CD4-positive, alpha-beta T cell treated with Interleukin-17A for 4 hours (primary cell): ENCODE measurements at regions not wholly inside any gene's neighbourhood (a gene's known extent, or its start where the extent isn't known, plus 50 kb on each side); places are given as distances from the start of the nearest gene placed in this dataset.
"Not testable (repeated sequence)": the region's sequence is repeated elsewhere in the genome, so short reads cannot be mapped to it uniquely, and the experiment has no call there.

Source experiments
- DNase-seq: peaks from one replicate; pipeline ENCODE4 v3.0.0-alpha.2; 2020; ENCODE audit warnings: mixed read lengths

DNA sequence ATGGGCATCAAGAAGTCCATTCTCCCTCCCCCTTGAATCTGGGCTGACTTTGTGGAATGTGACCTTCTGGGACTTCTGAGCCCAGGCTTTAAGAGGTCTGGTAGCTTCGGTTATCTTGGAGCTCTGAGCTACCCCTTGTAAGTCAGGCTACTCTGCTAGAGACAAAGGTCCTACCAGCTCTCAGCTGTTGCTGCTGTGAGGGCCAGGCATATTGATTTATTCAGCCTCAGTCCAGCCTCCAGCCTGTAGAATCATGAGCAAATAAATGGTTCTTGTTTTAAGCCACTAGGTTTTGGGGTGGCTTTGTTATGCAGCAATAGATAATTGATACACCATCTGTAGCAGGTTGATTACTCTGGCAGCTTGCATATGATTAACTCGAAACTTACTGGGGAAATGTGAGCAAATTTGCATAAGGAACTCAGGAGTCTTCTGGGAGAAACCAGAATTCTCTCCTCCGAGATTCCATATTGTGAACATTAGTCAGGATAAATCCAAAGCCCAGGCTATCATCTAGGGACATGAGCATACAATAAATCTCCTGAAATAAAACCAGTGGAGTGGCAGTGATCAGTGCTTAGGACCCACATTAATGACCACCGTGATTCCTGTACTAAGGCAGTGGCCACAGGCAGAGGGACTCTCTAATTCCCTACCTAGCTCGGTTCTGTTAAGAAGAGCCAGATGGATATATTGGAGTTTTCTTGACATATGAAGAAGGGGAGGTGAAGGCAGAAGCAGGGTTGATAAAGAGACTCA, 336.1 kb downstream of the CDC5L start:
- no peak for DNase-seq

- no peak for DNase-seq
These were observed 337.6 kb downstream of the CDC5L start for GRCh38 chr6:44725070-44725469.

GRCh38 chr6:44727651-44728630, 340.4 kb downstream of the CDC5L start:
- DNase-seq = no peak

- DNase-seq = no peak
These were observed 343.4 kb downstream of the CDC5L start for GRCh38 chr6:44730771-44731391.

DNA sequence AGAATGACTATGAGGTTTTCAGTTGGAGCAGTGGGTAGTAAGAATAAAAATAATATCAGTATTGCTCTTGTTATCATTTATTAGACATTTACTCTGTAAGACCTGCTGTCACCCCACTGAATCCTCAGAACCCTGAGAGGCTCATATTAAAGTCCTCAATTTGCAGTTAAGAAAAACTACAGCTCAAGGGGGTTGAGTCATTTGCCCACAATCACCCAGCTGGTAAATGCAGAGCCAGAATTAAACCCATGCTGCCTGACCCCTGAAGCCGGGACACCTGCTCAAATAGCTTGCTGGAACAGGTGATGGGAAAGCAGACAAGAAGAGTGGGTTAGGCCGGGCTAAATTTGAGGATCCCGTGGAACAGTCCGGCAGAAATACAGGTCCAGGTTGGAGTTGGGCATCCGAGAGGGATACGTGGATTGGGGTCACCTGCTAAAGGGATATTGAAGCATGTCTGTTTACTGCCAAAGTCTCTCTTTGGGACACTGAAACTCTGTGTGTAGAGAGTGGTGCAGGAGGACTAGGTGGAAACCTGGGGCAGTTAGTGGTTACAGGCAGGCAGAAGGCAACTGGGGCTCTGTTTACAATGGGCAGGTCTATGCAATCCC, 344.1 kb downstream of the CDC5L start:
- DNase-seq = no peak

- DNase-seq = no peak
These were observed 344.7 kb downstream of the CDC5L start for GRCh38 chr6:44732243-44732642.

- DNase-seq = no peak
These were observed 345.6 kb downstream of the CDC5L start for GRCh38 chr6:44733126-44733525.

GRCh38 chr6:44733868-44734267, 346.4 kb downstream of the CDC5L start:
- no peak for DNase-seq

- no peak for DNase-seq
These were observed 347.6 kb downstream of the CDC5L start for GRCh38 chr6:44734886-44735629.

- no peak for DNase-seq
These were observed 348.1 kb downstream of the CDC5L start for GRCh38 chr6:44735630-44735963.

DNA sequence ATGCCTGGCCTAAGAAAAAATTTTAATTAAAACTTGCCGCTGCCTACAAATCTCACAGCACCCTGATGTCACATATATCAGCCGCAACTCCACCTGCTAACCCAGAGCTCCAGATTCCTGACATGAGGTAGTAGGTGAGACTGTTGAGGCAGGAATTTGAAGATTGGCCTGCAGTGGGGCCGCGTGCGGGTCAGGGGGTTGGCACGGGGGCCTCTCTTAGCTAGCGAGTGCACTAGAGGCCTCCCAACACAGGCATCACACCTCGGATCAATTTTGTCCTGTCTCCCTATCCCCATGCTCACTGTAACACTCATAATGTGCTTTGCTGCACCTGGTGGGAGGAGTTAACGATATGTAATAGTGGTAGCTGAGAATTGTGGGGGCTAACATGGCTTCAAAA, 349.8 kb downstream of the CDC5L start:
- no peak for DNase-seq

DNA sequence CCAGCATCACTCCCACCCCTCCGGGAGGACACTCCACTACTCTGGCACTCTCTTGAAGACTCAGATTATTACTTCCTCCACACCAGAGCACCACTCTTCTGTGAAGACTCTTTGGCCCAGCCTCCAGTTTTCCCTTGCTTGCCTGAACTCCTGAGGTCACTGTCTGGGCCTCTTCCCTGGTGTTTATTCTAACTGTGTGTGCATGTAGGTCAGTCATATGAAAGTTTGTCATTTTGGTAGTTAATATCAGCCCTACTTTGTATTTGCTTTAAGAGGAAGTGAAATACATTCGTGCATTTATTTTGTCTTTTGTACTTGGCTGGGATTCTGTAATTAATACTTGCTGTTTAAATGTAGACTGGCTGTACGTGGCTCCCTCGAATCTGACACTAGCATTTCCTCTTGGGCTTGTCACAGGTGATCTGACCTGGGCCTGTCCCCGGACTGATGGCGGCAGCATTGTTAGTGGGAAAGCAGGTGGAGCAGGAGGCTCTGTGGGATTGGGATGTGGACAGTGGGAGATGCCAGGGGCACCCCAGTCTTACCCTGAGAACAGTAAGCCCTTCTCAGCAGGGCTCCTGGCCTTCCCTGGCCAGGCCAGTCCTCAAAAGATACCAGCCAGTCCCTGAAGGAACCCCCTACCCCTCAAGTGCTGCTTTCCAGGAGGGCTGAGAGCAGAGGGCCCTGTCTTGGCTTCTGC, 350.5 kb downstream of the CDC5L start:
- no peak for DNase-seq

DNA sequence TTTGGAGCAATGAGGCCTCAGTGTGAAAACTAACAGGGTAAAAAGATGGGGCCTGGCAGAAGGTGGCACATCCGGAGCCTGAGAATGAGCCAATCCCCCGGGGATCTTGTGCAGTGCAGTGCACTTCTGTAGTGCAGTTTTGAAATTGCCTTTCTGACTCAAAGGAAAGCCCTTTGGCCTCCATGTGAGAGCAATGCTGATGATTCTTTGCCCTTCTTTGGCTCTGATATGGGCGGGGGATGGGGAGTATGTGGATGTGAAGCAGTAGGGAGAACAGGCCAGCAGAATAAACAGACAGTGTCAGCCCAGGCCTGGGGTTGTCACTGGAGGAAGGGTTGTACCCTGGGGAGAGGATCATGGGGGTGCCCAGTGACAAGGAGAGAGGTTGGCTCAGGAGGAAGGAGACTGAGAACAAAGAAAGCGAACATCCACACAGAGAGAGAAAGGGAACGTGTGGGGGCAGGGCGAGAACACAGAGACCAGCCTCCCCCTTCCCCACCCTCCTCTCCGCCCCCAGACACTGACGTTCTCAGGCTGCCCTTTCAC, 351.2 kb downstream of the CDC5L start:
- DNase-seq = no peak

DNA sequence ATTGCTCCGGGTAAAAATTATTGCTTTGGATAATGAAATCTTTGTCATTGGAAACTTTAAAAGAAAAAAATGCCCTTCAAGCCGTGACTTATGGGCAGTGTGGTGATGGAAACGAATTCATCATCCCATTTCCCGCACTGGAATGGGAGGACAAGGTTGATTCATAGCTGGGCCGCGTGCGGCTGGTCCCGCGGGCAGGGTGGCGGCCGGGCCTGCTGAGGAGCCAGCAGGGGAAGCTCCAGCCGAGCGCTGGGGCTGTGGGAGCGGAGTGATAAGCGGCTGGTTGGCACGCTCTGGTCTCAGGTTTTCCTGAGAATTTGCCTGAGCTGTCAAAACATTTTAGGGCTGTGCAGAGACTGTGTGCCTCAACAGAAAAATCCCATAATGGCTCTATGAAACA, 351.7 kb downstream of the CDC5L start:
- DNase-seq = no peak

- no peak for DNase-seq
These were observed 353.1 kb downstream of the CDC5L start for GRCh38 chr6:44740566-44741120.

- DNase-seq = no peak
These were observed 354.7 kb downstream of the CDC5L start for GRCh38 chr6:44742201-44742600.

GRCh38 chr6:44742828-44743372, 355.4 kb downstream of the CDC5L start:
- no peak for DNase-seq

- DNase-seq = not testable (repeated sequence)
These were observed 372.6 kb downstream of the CDC5L start for GRCh38 chr6:44760116-44760515.

GRCh38 chr6:44761046-44761445, 373.5 kb downstream of the CDC5L start:
- DNase-seq = no peak

- DNase-seq = no peak
These were observed 375.0 kb downstream of the CDC5L start for GRCh38 chr6:44762496-44762895.
